ENCODE measurements at regions not wholly inside any gene's neighbourhood (a gene's known extent, or its start where the extent isn't known, plus 50 kb on each side); places are given as distances from the start of the nearest gene placed in this dataset.

DNA sequence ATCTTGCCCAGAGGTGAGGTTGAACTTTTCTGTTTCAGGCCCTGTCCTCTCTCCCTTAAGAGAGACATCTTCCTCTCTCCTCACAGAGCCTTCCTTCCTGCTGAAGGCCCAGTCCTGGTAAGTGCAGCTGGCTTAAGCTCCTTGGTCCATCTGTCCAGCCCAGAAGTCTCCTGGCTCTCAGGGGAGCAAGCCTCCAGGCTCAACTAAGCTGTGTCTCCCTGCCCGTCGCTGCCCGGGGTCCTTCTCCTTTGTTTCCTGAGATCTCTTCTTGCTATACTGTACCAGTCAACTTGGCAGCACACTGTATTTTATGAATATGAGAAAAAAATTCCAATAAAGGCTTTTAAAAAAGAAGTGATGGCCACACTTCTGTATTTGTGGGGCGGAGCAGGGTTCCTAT, 77.4 kb downstream of the KCNF1 start:
- TF ChIP-seq, protein P1, sequence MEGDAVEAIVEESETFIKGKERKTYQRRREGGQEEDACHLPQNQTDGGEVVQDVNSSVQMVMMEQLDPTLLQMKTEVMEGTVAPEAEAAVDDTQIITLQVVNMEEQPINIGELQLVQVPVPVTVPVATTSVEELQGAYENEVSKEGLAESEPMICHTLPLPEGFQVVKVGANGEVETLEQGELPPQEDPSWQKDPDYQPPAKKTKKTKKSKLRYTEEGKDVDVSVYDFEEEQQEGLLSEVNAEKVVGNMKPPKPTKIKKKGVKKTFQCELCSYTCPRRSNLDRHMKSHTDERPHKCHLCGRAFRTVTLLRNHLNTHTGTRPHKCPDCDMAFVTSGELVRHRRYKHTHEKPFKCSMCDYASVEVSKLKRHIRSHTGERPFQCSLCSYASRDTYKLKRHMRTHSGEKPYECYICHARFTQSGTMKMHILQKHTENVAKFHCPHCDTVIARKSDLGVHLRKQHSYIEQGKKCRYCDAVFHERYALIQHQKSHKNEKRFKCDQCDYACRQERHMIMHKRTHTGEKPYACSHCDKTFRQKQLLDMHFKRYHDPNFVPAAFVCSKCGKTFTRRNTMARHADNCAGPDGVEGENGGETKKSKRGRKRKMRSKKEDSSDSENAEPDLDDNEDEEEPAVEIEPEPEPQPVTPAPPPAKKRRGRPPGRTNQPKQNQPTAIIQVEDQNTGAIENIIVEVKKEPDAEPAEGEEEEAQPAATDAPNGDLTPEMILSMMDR (IDR thresholded peaks at IDR 0.05) = no peak
- no peak for TF ChIP-seq POLR2A (IDR thresholded peaks at IDR 0.05)

Measured in uterus (tissue), 2 donors.